H1 (cell line): ENCODE measurements at regions not wholly inside any gene's neighbourhood (a gene's known extent, or its start where the extent isn't known, plus 50 kb on each side); places are given as distances from the start of the nearest gene placed in this dataset.

ENCODE experiments used
- CTCF ChIA-PET: fragments of 300-600 bp; sonication (Branson Sonifier 250); formaldehyde crosslinking; loops from one replicate; lab custom pipeline; 2021; ENCODE audit not compliant: partially characterized antibody; lab: Charles Lee
- POLR2A ChIA-PET: fragments of 300-600 bp; sonication (Branson Sonifier 250); formaldehyde crosslinking; loops from one replicate; lab custom pipeline; 2021; ENCODE audit warnings: inconsistent platforms; ENCODE audit not compliant: partially characterized antibody; lab: Charles Lee
- DNase-seq, 2 experiments: peaks; one replicate each; pipeline versions ENCODE4 v3.0.0 to v3.0.0-alpha.2; 2010 to 2022; ENCODE audit warnings: low spot score in 2 of 2, low read depth in 1 of 2, mixed read lengths in 1 of 2
- FAIRE-seq: peaks from 2 replicates; lab custom pipeline; 2011; peaks lifted over from hg19 to GRCh38; lab: Jason Lieb, UNC
- H2AFZ ChIP-seq: 2 replicates; pipeline ENCODE4 v1.8.1; 2012; ENCODE audit warnings: low read length, inconsistent platforms
- H2AK5ac ChIP-seq: 2 replicates; pipeline ENCODE4 v1.6.1; 2013; ENCODE audit warnings: low read depth, low read length
- H2BK120ac ChIP-seq: replicated peaks from 2 replicates; pipeline ENCODE3; 2013; ENCODE audit warnings: low read depth, low read length, inconsistent platforms
- H2BK12ac ChIP-seq: 2 replicates; pipeline ENCODE4 v1.6.1; 2013; ENCODE audit warnings: low read depth, low read length
- H2BK15ac ChIP-seq: 2 replicates; pipeline ENCODE4 v1.6.1; 2013; ENCODE audit warnings: low read length
- H2BK20ac ChIP-seq: 2 replicates; pipeline ENCODE4 v1.6.1; 2013; ENCODE audit warnings: low read length
- H2BK5ac ChIP-seq: 2 replicates; pipeline ENCODE4 v1.6.1; 2013; ENCODE audit warnings: low read depth, low read length
- H3K14ac ChIP-seq: 2 replicates; pipeline ENCODE4 v1.6.1; 2013; ENCODE audit warnings: inconsistent platforms; ENCODE audit not compliant: insufficient read length
- H3K18ac ChIP-seq: 2 replicates; pipeline ENCODE4 v1.6.1; 2013; ENCODE audit warnings: low read length; ENCODE audit errors: extremely low read depth
- H3K23ac ChIP-seq: 2 replicates; pipeline ENCODE4 v1.6.1; 2013; ENCODE audit warnings: inconsistent platforms; ENCODE audit not compliant: insufficient read length
- H3K23me2 ChIP-seq: 2 replicates; pipeline ENCODE4 v1.6.1; 2013; ENCODE audit warnings: low read depth, low read length
- H3K27ac ChIP-seq: 2 replicates; pipeline ENCODE4 v1.6.1; 2011; ENCODE audit warnings: low read depth, low read length, inconsistent platforms
- H3K27me3 ChIP-seq, 4 experiments: replicated peaks in 1 of 4; 1 replicate in 1 of 4; 2 replicates in 3 of 4; pipeline versions ENCODE4 v1.6.1 to v1.8.1; 2011 to 2013; ENCODE audit warnings: low read length in 3 of 4, mild to moderate bottlenecking in 3 of 4, inconsistent platforms in 2 of 4, mixed read lengths in 2 of 4, moderate library complexity in 1 of 4; ENCODE audit not compliant: control insufficient read depth in 3 of 4, insufficient read depth in 3 of 4; ENCODE audit errors: extremely low read depth in 1 of 4
- H3K36me3 ChIP-seq, 4 experiments: 2 replicates each; pipeline versions ENCODE4 v1.6.1 to v1.8.1; 2011 to 2013; ENCODE audit warnings: mild to moderate bottlenecking in 4 of 4, low read length in 3 of 4, moderate library complexity in 2 of 4, control low read depth in 1 of 4, inconsistent platforms in 1 of 4; ENCODE audit not compliant: insufficient read depth in 4 of 4, control insufficient read depth in 2 of 4
- H3K4ac ChIP-seq: replicated peaks from 2 replicates; pipeline ENCODE3; 2013; ENCODE audit warnings: low read length, low read depth, mixed read lengths, inconsistent platforms; ENCODE audit not compliant: insufficient read length
- H3K4me1 ChIP-seq, 4 experiments: replicated peaks in 1 of 4; 1 replicate in 1 of 4; 2 replicates in 3 of 4; pipeline versions ENCODE4 v1.6.1 to v1.8.1; 2011 to 2013; ENCODE audit warnings: low read length in 3 of 4, inconsistent platforms in 2 of 4, mixed read lengths in 1 of 4; ENCODE audit not compliant: insufficient read depth in 4 of 4, control insufficient read depth in 3 of 4
- H3K4me2 ChIP-seq, 2 experiments: 2 replicates each; pipeline versions ENCODE4 v1.6.1 to v1.8.1; 2011 to 2013; ENCODE audit warnings: low read depth in 2 of 2, low read length in 2 of 2, control low read depth in 1 of 2, inconsistent platforms in 1 of 2, mild to moderate bottlenecking in 1 of 2; ENCODE audit not compliant: insufficient read depth in 1 of 2
- H3K4me3 ChIP-seq, 4 experiments: fragments of 200-600, 300-600 bp in 1 of 4; sonication (generic), shearing (Covaris generic), sonication (Bioruptor Twin) in 1 of 4; 2 replicates each; pipeline versions ENCODE4 v1.5.1 to v1.8.1; 2011 to 2016; ENCODE audit warnings: low read length in 4 of 4, low read depth in 3 of 4, control low read depth in 2 of 4, inconsistent platforms in 2 of 4, mild to moderate bottlenecking in 2 of 4, mixed read lengths in 1 of 4, moderate library complexity in 1 of 4; ENCODE audit not compliant: insufficient read depth in 2 of 4; ENCODE audit errors: extremely low read depth in 1 of 4
- H3K56ac ChIP-seq: replicated peaks from 2 replicates; pipeline ENCODE3; 2013; ENCODE audit warnings: low read depth, mild to moderate bottlenecking, mixed read lengths, low read length, inconsistent platforms; ENCODE audit not compliant: insufficient read length
- H3K79me1 ChIP-seq: 2 replicates; pipeline ENCODE4 v1.6.1; 2013; ENCODE audit warnings: low read depth, low read length, control low read depth
- H3K79me2 ChIP-seq, 2 experiments: 2 replicates each; pipeline versions ENCODE4 v1.6.1 to v1.8.1; 2012 to 2013; ENCODE audit warnings: low read length in 2 of 2, mild to moderate bottlenecking in 2 of 2, inconsistent platforms in 1 of 2; ENCODE audit not compliant: insufficient read depth in 2 of 2, control insufficient read depth in 1 of 2
- H3K9ac ChIP-seq, 4 experiments: replicated peaks in 1 of 4; 1 replicate in 1 of 4; 2 replicates in 3 of 4; pipeline versions ENCODE4 v1.6.1 to v1.8.1; 2011 to 2013; ENCODE audit warnings: low read depth in 3 of 4, low read length in 3 of 4, control low read depth in 2 of 4, mild to moderate bottlenecking in 2 of 4, moderate library complexity in 2 of 4, inconsistent platforms in 1 of 4; ENCODE audit errors: extremely low read depth in 1 of 4
- H3K9me3 ChIP-seq, 2 experiments: 2 replicates each; pipeline versions ENCODE4 v1.6.1 to v1.8.1; 2012 to 2013; ENCODE audit warnings: mild to moderate bottlenecking in 2 of 2, moderate library complexity in 2 of 2, control low read depth in 1 of 2, inconsistent platforms in 1 of 2, low read depth in 1 of 2, low read length in 1 of 2, mixed read lengths in 1 of 2; ENCODE audit not compliant: insufficient read depth in 2 of 2
- H4K20me1 ChIP-seq, 2 experiments: replicated peaks in 1 of 2; 2 replicates each; pipeline versions ENCODE3 to v1.8.1; 2011 to 2013; ENCODE audit warnings: inconsistent platforms in 2 of 2, low read length in 2 of 2, mild to moderate bottlenecking in 1 of 2; ENCODE audit not compliant: insufficient read depth in 2 of 2, control insufficient read depth in 1 of 2
- H4K5ac ChIP-seq: 2 replicates; pipeline ENCODE4 v1.6.1; 2013; ENCODE audit warnings: low read length, low read depth, mixed read lengths, inconsistent platforms; ENCODE audit not compliant: insufficient read length
- H4K8ac ChIP-seq: 2 replicates; pipeline ENCODE4 v1.8.0; 2013; ENCODE audit warnings: mild to moderate bottlenecking, moderate library complexity, low read length, inconsistent platforms; ENCODE audit not compliant: insufficient read depth; ENCODE audit errors: extremely low read depth
- H4K91ac ChIP-seq: replicated peaks from 2 replicates; pipeline ENCODE3; 2013; ENCODE audit warnings: low read length, mixed read lengths, inconsistent platforms; ENCODE audit not compliant: insufficient read length
- CHD2 ChIP-seq: IDR thresholded peaks from 2 replicates; pipeline ENCODE4 v1.6.1; 2012; ENCODE audit warnings: low read length, improper control_type of control experiment
- CREB1 ChIP-seq: IDR thresholded peaks from 2 replicates; pipeline ENCODE4 v1.6.1; 2012; ENCODE audit warnings: inconsistent platforms
- WGBS, 2 experiments: shearing (Covaris generic) in 1 of 2; methylation state at CpG; one replicate each; pipeline versions ENCODE4 v1.1.6 to v1.1.7; 2013 to 2015; ENCODE audit warnings: low lambda C conversion rate in 2 of 2, mixed read lengths in 2 of 2, inconsistent platforms in 1 of 2, low coverage in 1 of 2, missing lambda C conversion rate in 1 of 2; ENCODE audit not compliant: insufficient replicate concordance in 2 of 2, insufficient coverage in 1 of 2, insufficient read length in 1 of 2; ENCODE audit errors: extremely low coverage in 1 of 2, missing lambda C conversion rate in 1 of 2; 5-methylcytosine and 5-hydroxymethylcytosine counted together

DNA sequence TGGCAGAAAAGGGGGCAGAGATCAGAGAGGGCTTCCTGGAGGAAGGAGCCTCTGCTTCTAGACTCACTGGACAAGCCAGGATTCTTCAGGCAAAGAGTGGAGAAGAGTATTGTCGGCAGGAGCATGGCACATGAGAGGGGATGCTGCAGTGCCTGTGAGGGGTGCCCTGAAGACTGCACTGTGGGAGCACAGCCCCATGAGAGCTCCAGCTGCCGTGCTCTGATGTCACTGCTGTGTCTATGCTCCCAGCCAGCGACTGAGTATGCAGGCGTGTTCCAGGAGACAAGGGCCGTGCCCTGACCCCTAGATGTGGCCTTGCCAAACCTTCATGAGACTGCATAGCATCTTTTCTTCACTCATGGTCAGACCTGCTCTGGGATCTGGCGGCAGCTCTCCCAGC is 339.1 kb downstream of the RPS24 start:
- TF ChIP-seq CHD2: no peak
- no peak for TF ChIP-seq CREB1

More for the DNA sequence above, 339.1 kb downstream of the RPS24 start:
- Histone ChIP-seq H2BK5ac (no peak overlapping the region), H3K9me3 (no peaks in the 10 kb centered on the region), H3K36me3 (no peaks in the 10 kb centered on the region), H2AFZ (no peak overlapping the region), H4K5ac (no peak overlapping the region), H4K8ac (no peak overlapping the region), H3K79me1 (no peaks in the 10 kb centered on the region), H3K79me2 (no peaks in the 10 kb centered on the region), H3K18ac (no peak overlapping the region), H3K23ac (no peak overlapping the region), H3K9ac (no peak overlapping the region), H3K4me1 (peaks cover 0 to 6% (median 0%) of the 10 kb centered on the region in 4 experiments; a peak in 2 of 7 replicates), H2AK5ac (no peak overlapping the region), H3K4me2 (no peak overlapping the region), H2BK15ac (no peak overlapping the region), H3K14ac (no peak overlapping the region), H2BK20ac (no peak overlapping the region), H3K4ac (no peak overlapping the region), H4K20me1 (no peaks in the 10 kb centered on the region), H2BK12ac (no peak overlapping the region), H3K27me3 (peaks cover 0 to 1% (median 0%) of the 10 kb centered on the region in 4 experiments; a peak in 2 of 7 replicates), H2BK120ac (no peak overlapping the region), H3K56ac (no peak overlapping the region), H3K4me3 (no peak overlapping the region), H4K91ac (no peak overlapping the region), H3K27ac (no peak overlapping the region), H3K23me2 (no peaks in the 10 kb centered on the region)
- ChIA-PET CTCF (interaction anchor here (1.3 to 2.8 kb wide), 3 partner anchors 8 to 325 kb away, joined by 3 to 21 read pairs (median 4); no protein-coding TSS in a partner anchor), POLR2A (interaction anchor here (1.0 kb wide), 1 partner anchor 19 kb away, joined by 3 read pairs; no protein-coding TSS in a partner anchor)
- no peak for FAIRE-seq
- no peak for DNase-seq
- WGBS, 2 experiments: 84% methylated on average over 6 of the region's 6 CpGs; no CpG with 5 or more reads in 1 of the 2 experiments
